ENCODE measurements at regions not wholly inside any gene's neighbourhood (a gene's known extent, or its start where the extent isn't known, plus 50 kb on each side); places are given as distances from the start of the nearest gene placed in this dataset.
"Not testable (repeated sequence)": the region's sequence is repeated elsewhere in the genome, so short reads cannot be mapped to it uniquely, and the experiment has no call there.

GRCh38 chr7:109335951-109336350, 766.3 kb downstream of the DNAJB9 start:
- DNase-seq, result no peak

DNA sequence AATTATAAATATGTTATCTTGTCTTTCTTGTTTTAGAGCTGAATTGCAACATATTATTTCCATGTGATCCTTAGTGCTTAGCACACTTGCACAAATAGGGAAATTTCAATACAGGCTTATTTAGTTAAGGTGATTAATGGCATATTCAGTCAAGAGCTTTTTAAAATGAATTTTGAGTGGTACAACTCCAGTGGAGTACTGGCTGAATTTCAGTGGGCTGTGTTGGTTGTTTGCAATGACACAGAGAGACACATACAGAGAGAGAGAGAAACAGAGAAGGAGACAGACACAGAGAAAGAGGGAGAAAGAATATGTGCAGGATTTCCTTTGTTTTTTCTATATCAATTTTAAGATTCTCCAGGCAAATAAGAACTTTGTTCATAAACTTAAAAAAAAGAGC, 766.9 kb downstream of the DNAJB9 start:
- no peak for DNase-seq

DNA sequence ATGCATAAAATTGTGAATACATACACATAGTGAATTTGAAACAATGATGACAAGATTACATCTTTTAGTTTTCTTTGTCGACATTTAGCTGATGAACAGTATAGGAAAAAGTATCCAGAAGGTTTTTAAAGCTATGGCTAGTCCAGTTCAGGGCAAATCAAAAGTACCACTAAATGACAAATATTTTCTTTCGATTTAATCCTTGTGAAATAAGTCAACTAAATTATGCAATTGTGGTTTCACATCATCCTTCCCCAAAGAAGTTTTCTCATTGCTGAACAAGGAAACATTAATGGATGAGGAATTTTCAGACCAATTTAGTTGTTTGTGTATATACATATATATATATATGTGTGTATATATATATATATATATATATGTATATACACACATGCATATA, 774.0 kb downstream of the DNAJB9 start:
- DNase-seq, result no peak

DNA sequence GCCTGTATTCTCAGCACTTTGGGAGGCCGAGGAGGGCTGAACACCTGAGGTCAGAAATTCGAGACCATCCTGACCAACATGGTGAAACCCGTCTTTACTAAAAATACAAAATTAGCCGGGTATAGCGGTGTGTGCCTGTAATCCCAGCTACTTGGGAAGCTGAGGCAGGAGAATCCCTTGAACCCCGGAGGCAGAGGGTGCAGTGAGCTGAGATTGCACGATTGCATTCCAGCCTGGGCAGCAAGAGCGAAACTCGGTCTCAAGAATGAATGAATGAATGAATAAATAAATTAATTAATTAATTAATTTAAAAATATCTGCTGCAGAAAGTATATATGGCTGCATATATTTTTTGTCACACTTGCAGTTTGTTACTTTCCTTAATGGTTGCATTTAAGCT, 781.8 kb downstream of the DNAJB9 start:
- no peak for DNase-seq

DNA sequence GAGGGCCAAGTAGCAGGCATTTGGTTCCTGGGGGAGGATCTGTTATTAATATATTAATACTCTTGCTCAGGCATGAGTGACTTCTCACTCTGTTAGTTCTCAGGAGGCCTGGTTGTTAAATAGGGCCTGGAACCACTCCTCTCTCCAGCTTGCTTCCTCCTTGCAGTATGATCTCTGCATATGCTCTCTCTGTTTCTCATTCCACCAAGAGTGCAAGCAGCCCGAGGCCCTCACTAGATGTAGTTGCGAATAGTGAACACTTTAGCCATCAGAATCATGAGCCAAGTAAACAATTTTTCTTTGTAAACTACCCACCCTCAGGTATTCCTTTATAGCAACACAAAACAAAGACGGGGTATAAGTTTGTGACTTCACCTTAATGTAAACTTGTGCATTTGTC, 784.3 kb downstream of the DNAJB9 start:
- DNase-seq, result no peak

DNA sequence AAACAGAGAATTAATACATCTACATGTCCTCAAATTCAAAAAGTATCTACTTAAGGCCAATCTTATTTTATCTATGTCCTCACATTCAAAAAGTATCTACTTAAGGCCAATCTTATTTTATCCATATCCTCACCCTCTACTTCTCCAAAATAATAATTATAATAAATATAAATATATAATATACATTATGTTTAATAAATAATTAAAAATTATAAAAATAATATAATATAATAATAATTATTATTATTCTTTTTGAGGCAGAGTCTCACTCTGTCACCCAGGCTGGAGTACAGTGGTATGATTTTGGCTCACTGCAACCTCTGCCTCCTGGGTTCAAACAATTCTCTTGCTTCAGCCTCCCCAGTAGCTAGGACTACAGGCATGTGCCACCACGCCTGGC, 784.9 kb downstream of the DNAJB9 start:
- no peak for DNase-seq

- no peak for DNase-seq
Measured at GRCh38 chr7:109375823-109376222, 806.1 kb downstream of the DNAJB9 start.

DNA sequence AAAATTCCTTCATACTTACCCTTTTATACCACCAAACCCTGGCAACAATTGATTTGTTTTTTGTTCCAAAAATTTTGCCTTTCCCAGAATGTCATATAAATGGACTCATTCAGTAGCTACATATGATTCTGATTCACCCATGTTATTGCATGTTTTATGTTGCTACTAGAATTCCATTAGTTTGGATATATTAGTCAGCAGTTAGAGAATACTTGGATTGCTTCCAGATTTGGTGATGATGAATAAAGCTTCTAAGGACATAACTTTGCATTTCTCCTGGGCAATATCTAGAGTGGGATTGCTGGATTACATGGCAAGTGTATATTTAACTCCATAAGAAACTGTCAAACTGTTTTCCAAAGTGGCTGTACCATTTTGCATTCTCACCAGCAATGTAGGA, 806.9 kb downstream of the DNAJB9 start:
- DNase-seq, result no peak

- no peak for DNase-seq
Measured at GRCh38 chr7:109377076-109377884, 807.6 kb downstream of the DNAJB9 start.

DNA sequence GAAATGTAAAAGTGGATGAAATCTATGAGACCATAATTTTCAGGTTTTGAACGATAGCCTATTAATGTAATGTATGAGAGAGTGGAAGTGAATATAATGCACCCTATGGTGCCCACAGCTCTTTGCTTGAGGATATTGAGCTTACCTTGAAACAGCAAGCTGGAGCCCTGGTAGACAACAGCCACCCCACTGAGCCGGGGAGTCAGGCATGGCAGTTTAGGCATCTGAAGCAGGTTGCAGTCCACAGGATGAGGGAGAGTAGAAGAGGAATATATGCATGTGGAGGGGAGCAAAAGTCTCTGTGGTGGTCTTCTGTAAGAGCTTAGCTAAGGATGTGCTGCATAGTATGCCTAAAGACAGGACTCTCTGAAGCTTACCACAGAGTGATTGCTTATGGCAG, 817.3 kb downstream of the DNAJB9 start:
- DNase-seq, result no peak

- DNase-seq, result no peak
Measured at GRCh38 chr7:109387530-109387929, 817.9 kb downstream of the DNAJB9 start.

GRCh38 chr7:109391240-109391639, 821.6 kb downstream of the DNAJB9 start:
- DNase-seq, result no peak

GRCh38 chr7:109402107-109402506, 832.4 kb downstream of the DNAJB9 start:
- DNase-seq, result no peak

GRCh38 chr7:109407756-109408155, 838.1 kb downstream of the DNAJB9 start:
- DNase-seq, result no peak

- no peak for DNase-seq
Measured at GRCh38 chr7:109437957-109438356, 868.3 kb downstream of the DNAJB9 start.

DNA sequence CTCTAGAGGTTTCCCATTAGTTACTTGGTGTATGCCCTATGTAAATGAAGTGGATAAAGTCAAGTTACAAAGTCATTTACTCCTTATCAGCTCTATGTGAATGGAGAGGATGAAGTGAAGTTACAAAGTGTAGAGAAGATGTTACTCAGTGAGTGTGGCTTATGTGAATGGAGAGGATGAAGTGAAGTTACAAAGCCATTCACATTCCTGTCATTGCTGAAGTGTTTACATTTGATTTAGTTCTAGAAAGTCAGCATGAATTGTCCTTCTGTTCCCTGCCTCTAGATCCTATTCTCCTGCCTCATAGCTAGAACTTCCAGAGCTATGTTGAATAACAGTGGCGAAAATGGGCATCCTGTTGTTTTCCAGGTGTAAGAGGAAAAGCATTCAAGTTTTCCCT, 880.1 kb downstream of the DNAJB9 start:
- no peak for DNase-seq

GRCh38 chr7:109456116-109456515, 886.4 kb downstream of the DNAJB9 start:
- no peak for DNase-seq

DNA sequence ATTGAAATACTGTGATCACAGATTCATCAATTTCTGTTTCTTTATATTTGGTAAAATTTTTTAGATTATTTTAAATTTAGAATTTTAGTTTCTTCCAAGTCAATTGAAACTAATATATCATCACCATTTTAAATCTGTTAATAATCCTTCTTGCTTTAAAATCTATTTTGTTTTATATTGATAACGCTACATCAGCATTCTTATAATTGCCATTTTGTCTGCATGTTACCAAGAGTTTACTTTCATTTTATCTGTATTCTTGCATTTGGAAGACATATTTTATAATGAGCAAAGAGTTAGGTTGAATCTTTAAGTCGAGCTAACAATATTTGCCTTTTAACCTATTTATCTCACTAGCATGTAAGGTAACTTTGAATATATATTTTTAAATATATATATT, 890.6 kb downstream of the DNAJB9 start:
- DNase-seq, result no peak

- DNase-seq, result no peak
Measured at GRCh38 chr7:109462171-109462570, 892.5 kb downstream of the DNAJB9 start.

- not testable (repeated sequence) for DNase-seq
Measured at GRCh38 chr7:109467729-109468128, 898.1 kb downstream of the DNAJB9 start.

DNA sequence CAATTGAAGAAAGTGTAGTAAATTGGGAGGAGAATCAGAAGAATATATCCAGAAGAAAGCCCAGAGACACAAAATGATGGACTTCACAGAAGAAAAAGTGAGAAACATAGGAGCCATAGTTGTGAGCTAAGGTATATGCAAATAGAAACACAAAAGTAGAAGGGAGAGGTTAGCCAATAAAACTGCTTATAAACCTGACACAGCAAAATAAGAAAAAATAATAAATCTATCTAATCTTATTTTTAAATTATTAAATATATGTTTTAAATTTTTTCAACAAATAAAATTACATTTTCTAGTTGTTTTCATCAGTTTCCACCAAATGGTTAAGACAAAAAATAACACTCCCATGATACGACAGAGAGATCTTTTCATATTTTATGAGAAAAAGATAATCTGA, 903.5 kb downstream of the DNAJB9 start:
- DNase-seq, result no peak

GRCh38 chr7:109476409-109476808, 906.7 kb downstream of the DNAJB9 start:
- DNase-seq, result no peak

- DNase-seq, result peak in 1 of 2 experiments; percentile 7
Measured at GRCh38 chr7:109479388-109479787, 909.7 kb downstream of the DNAJB9 start.

DNA sequence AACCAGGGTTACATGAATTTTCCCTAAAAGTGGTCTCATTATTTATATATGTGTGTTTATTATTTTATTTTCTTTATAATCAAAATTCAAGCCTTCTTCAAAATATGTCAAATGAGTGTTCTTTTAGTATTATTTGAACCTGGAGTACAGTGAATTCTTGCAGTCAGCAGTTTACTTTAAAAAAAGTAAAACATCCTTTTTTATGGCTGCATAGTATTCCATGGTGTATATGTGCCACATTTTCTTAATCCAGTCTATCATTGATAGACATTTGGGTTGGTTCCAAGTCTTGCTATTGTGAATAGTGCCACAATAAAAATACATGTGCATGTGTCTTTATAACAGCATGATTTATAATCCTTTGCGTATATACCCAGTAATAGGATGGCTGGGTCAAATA, 920.9 kb downstream of the DNAJB9 start:
- not testable (repeated sequence) for DNase-seq

GRCh38 chr7:109497053-109497452, 927.4 kb downstream of the DNAJB9 start:
- DNase-seq, result no peak
